Testis (tissue), 2 donors: ENCODE measurements at regions not wholly inside any gene's neighbourhood (a gene's known extent, or its start where the extent isn't known, plus 50 kb on each side); places are given as distances from the start of the nearest gene placed in this dataset.

Source experiments
- POLR2A ChIP-seq: fragments of 450-650 bp; IDR thresholded peaks from one replicate; pipeline ENCODE4 v1.6.1; 2017; ENCODE audit warnings: antibody characterized with exemption, mild to moderate bottlenecking, moderate library complexity
- TF ChIP-seq, protein P1 (sequence below), 3 experiments: fragments of 450-650 bp in 2 of 3; fragments of 200-600 bp in 1 of 3; sonication (generic) in 1 of 3; IDR thresholded peaks; one replicate each; pipeline ENCODE4 v1.5.1; 2016 to 2019; ENCODE audit warnings: antibody characterized with exemption in 3 of 3, mild to moderate bottlenecking in 2 of 3, moderate library complexity in 1 of 3

DNA sequence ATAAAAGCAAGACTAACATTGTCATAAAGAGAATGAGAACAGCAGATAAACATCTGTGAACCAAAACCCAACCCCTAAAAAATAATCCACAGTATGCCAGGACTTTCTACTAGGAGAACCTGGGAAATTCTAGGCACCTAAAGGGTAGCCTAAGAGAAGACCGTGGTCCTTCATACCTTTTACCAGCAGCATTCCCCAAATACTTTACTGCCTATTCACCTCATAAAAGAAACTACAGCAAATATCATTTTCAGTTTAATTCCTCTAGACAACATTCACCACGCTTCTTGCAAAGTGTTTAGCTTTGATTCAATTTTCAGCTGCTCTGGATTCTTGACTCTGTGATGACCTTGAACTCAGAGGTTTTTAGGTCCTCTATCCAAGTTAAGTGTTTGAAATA lies 1180.7 kb upstream of the B3GALT2 start:
- TF ChIP-seq, protein P1, sequence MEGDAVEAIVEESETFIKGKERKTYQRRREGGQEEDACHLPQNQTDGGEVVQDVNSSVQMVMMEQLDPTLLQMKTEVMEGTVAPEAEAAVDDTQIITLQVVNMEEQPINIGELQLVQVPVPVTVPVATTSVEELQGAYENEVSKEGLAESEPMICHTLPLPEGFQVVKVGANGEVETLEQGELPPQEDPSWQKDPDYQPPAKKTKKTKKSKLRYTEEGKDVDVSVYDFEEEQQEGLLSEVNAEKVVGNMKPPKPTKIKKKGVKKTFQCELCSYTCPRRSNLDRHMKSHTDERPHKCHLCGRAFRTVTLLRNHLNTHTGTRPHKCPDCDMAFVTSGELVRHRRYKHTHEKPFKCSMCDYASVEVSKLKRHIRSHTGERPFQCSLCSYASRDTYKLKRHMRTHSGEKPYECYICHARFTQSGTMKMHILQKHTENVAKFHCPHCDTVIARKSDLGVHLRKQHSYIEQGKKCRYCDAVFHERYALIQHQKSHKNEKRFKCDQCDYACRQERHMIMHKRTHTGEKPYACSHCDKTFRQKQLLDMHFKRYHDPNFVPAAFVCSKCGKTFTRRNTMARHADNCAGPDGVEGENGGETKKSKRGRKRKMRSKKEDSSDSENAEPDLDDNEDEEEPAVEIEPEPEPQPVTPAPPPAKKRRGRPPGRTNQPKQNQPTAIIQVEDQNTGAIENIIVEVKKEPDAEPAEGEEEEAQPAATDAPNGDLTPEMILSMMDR (IDR thresholded peaks at IDR 0.05) = no peak
- no peak for TF ChIP-seq POLR2A
